ENCODE measurements at regions not wholly inside any gene's neighbourhood (a gene's known extent, or its start where the extent isn't known, plus 50 kb on each side); places are given as distances from the start of the nearest gene placed in this dataset.

DNA sequence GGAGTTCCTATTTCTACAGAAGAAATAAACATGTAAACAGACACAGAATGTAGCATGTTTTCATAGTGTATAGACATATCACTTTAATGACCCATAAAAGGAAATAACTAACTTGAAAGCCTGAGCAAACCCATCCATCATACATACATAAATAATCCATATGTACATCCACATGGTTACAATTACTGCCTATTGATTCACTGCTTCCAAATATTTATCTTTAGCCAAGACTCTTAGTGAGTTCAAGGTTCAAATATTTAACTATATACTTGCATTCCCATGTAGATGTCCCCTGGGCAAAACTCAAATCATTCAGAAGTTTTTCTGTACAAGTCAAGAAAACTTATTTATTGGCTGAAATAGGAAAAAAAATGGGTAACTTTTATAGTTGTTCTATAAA is 95.4 kb downstream of the CCER1 start:
- no peak overlapping the region for H3K27ac ChIP-seq (ENCODE audit: low read depth, low read length)
- no peak for TF ChIP-seq EZH2phosphoT487 (IDR thresholded peaks at IDR 0.05; ENCODE audit: borderline replicate concordance, low read length)
- TF ChIP-seq, protein P1, sequence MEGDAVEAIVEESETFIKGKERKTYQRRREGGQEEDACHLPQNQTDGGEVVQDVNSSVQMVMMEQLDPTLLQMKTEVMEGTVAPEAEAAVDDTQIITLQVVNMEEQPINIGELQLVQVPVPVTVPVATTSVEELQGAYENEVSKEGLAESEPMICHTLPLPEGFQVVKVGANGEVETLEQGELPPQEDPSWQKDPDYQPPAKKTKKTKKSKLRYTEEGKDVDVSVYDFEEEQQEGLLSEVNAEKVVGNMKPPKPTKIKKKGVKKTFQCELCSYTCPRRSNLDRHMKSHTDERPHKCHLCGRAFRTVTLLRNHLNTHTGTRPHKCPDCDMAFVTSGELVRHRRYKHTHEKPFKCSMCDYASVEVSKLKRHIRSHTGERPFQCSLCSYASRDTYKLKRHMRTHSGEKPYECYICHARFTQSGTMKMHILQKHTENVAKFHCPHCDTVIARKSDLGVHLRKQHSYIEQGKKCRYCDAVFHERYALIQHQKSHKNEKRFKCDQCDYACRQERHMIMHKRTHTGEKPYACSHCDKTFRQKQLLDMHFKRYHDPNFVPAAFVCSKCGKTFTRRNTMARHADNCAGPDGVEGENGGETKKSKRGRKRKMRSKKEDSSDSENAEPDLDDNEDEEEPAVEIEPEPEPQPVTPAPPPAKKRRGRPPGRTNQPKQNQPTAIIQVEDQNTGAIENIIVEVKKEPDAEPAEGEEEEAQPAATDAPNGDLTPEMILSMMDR (IDR thresholded peaks at IDR 0.05; ENCODE audit: low read depth, low read length, poor library complexity, severe bottlenecking) = no peak
- no peaks in the 10 kb centered on the region for H3F3A ChIP-seq (ENCODE audit: control insufficient read depth, insufficient read depth)
- no peaks in the 10 kb centered on the region for H4K20me1 ChIP-seq (ENCODE audit: control insufficient read depth, insufficient read depth, low read depth, low read length)
- no peak overlapping the region for H3K4me3 ChIP-seq (ENCODE audit: low read length)
- H3K4me2 ChIP-seq (ENCODE audit: low read length) = no peak overlapping the region
- H3K79me2 ChIP-seq (ENCODE audit: control insufficient read depth, low read length) = no peaks in the 10 kb centered on the region
- H3K4me1 ChIP-seq (ENCODE audit: control insufficient read depth, low read length) = no peaks in the 10 kb centered on the region
- H3K9me3 ChIP-seq (ENCODE audit: control insufficient read depth, insufficient read depth, low read length) = no peaks in the 10 kb centered on the region
- H3K27me3 ChIP-seq (ENCODE audit: control insufficient read depth, low read length) = no peaks in the 10 kb centered on the region
- no peaks in the 10 kb centered on the region for H3K36me3 ChIP-seq (ENCODE audit: control insufficient read depth, low read length)
- no peaks in the 10 kb centered on the region for H3K9me2 ChIP-seq (replicated peaks; ENCODE audit: control insufficient read depth, low read length)

DNA sequence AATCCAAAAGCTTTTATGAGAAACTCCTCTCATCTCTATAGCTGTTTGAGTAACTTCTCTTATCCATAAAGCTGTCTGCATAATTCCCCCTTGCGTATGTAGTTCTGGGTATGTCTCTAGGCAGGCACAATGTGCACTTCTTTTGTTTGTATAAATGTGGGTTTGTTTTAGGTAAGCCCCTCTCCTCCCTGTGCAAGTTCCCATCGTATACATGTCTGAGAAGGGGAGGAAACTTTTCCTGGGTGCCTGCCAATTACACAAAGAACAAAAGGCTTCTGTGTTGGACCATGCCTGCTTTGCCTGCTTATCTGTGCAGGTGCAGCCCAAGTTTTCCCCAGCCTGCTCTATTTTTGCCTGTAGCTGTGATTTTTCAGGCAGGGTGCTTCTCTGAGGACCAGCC is 96.7 kb downstream of the CCER1 start:
- no peaks in the 10 kb centered on the region for H3F3A ChIP-seq (ENCODE audit: control insufficient read depth, insufficient read depth)
- H3K27me3 ChIP-seq (ENCODE audit: control insufficient read depth, low read length) = no peaks in the 10 kb centered on the region
- H3K27ac ChIP-seq (ENCODE audit: low read depth, low read length) = no peak overlapping the region
- no peak overlapping the region for H3K4me3 ChIP-seq (ENCODE audit: low read length)
- TF ChIP-seq, protein P1 (IDR thresholded peaks at IDR 0.05; ENCODE audit: low read depth, low read length, poor library complexity, severe bottlenecking) = no peak
- TF ChIP-seq EZH2phosphoT487 (IDR thresholded peaks at IDR 0.05; ENCODE audit: borderline replicate concordance, low read length) = no peak
- no peak overlapping the region for H3K4me2 ChIP-seq (ENCODE audit: low read length)
- no peaks in the 10 kb centered on the region for H4K20me1 ChIP-seq (ENCODE audit: control insufficient read depth, insufficient read depth, low read depth, low read length)
- no peaks in the 10 kb centered on the region for H3K9me3 ChIP-seq (ENCODE audit: control insufficient read depth, insufficient read depth, low read length)
- no peaks in the 10 kb centered on the region for H3K4me1 ChIP-seq (ENCODE audit: control insufficient read depth, low read length)
- no peaks in the 10 kb centered on the region for H3K9me2 ChIP-seq (replicated peaks; ENCODE audit: control insufficient read depth, low read length)
- H3K79me2 ChIP-seq (ENCODE audit: control insufficient read depth, low read length) = no peaks in the 10 kb centered on the region
- H3K36me3 ChIP-seq (ENCODE audit: control insufficient read depth, low read length) = no peaks in the 10 kb centered on the region

DNA sequence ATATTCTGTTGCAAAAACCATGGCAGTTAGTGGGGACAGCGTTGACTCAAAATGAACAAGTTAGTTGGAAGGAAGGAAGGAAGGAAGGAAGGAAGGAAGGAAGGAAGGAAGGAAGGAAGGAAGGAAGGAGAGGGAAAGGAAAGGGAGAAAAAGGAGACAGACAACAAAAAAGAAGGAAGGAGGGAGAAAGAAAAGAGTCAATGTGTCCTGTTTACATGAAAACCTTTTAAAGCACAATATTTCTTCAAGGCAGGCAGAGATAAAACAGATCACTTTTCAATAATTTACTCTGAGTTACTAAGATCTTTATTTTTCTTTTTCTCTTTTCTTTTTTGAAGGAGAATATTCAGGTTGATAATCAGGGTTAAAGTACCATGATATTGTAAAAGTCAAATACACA is 99.4 kb downstream of the CCER1 start:
- Histone ChIP-seq H4K20me1 (ENCODE audit: control insufficient read depth, insufficient read depth, low read depth, low read length) (no peaks in the 10 kb centered on the region), H3K36me3 (ENCODE audit: control insufficient read depth, low read length) (no peaks in the 10 kb centered on the region), H3K4me3 (ENCODE audit: low read length) (no peak overlapping the region), H3K9me3 (ENCODE audit: control insufficient read depth, insufficient read depth, low read length) (no peaks in the 10 kb centered on the region), H3F3A (ENCODE audit: control insufficient read depth, insufficient read depth) (no peaks in the 10 kb centered on the region), H3K79me2 (ENCODE audit: control insufficient read depth, low read length) (no peaks in the 10 kb centered on the region), H3K4me1 (ENCODE audit: control insufficient read depth, low read length) (no peaks in the 10 kb centered on the region), H3K27me3 (ENCODE audit: control insufficient read depth, low read length) (no peaks in the 10 kb centered on the region), H3K9me2 (replicated peaks; ENCODE audit: control insufficient read depth, low read length) (no peaks in the 10 kb centered on the region), H3K27ac (ENCODE audit: low read depth, low read length) (no peak overlapping the region), H3K4me2 (ENCODE audit: low read length) (no peak overlapping the region)
- TF ChIP-seq, protein P1 (IDR thresholded peaks at IDR 0.05; ENCODE audit: low read depth, low read length, poor library complexity, severe bottlenecking) = no peak
- TF ChIP-seq EZH2phosphoT487 (IDR thresholded peaks at IDR 0.05; ENCODE audit: borderline replicate concordance, low read length) = no peak
